ENCODE measurements at regions not wholly inside any gene's neighbourhood (a gene's known extent, or its start where the extent isn't known, plus 50 kb on each side); places are given as distances from the start of the nearest gene placed in this dataset.

- no peak overlapping the region for H3K18ac ChIP-seq (ENCODE audit: low read depth in 1 of 2, low read length in 2 of 2)
- no peaks in the 10 kb centered on the region for H3K79me1 ChIP-seq (replicated peaks; ENCODE audit: low read length, poor library complexity, severe bottlenecking)
- no peak overlapping the region for H4K91ac ChIP-seq (ENCODE audit: low read length)
- no peak for DNase-seq
- H3K9me3 ChIP-seq (ENCODE audit: control insufficient read depth, low read length) = peaks cover 33% of the 10 kb centered on the region
- H3K4ac ChIP-seq (ENCODE audit: low read depth in 1 of 2, low read length in 2 of 2) = no peak overlapping the region
- H2BK120ac ChIP-seq (ENCODE audit: low read depth, low read length) = no peak overlapping the region
- no peak overlapping the region for H2BK5ac ChIP-seq (ENCODE audit: low read depth, low read length, poor library complexity, severe bottlenecking)
- no peaks in the 10 kb centered on the region for H3K27me3 ChIP-seq (ENCODE audit: control insufficient read depth in 1 of 2, insufficient read depth in 1 of 2, low read length in 2 of 2)
- WGBS = 50% methylated on average over 1 of the region's 1 CpG
- H3K14ac ChIP-seq (ENCODE audit: low read length in 2 of 2) = no peak overlapping the region
- no peak overlapping the region for H3K23ac ChIP-seq (ENCODE audit: low read length in 2 of 2)
- H2AFZ ChIP-seq (ENCODE audit: low read depth, low read length) = no peak overlapping the region
- no peak overlapping the region for H3K4me3 ChIP-seq (ENCODE audit: insufficient read depth in 1 of 2, low read depth in 1 of 2, low read length in 2 of 2)
- H2BK12ac ChIP-seq (ENCODE audit: low read length in 2 of 2) = no peak overlapping the region
- no peak overlapping the region for H3K9ac ChIP-seq (ENCODE audit: low read length)
- H2AK5ac ChIP-seq (ENCODE audit: low read length, severe bottlenecking) = no peak overlapping the region
- H3K4me2 ChIP-seq (ENCODE audit: low read length, poor library complexity, severe bottlenecking) = no peak overlapping the region
- no peak overlapping the region for H3K27ac ChIP-seq (ENCODE audit: low read length, poor library complexity, severe bottlenecking)
- H2BK15ac ChIP-seq (ENCODE audit: low read depth, poor library complexity, severe bottlenecking) = no peak overlapping the region
- H3K4me1 ChIP-seq (ENCODE audit: control insufficient read depth, insufficient read depth, low read depth, low read length) = no peaks in the 10 kb centered on the region
- H3K36me3 ChIP-seq (ENCODE audit: control insufficient read depth in 1 of 2, insufficient read depth in 2 of 2, low read depth in 1 of 2, low read length in 2 of 2) = no peaks in the 10 kb centered on the region
- H4K8ac ChIP-seq (ENCODE audit: low read length) = no peak overlapping the region
Measured at GRCh38 chr1:166221316-166221715, 54.5 kb upstream of the FAM78B start.

DNA sequence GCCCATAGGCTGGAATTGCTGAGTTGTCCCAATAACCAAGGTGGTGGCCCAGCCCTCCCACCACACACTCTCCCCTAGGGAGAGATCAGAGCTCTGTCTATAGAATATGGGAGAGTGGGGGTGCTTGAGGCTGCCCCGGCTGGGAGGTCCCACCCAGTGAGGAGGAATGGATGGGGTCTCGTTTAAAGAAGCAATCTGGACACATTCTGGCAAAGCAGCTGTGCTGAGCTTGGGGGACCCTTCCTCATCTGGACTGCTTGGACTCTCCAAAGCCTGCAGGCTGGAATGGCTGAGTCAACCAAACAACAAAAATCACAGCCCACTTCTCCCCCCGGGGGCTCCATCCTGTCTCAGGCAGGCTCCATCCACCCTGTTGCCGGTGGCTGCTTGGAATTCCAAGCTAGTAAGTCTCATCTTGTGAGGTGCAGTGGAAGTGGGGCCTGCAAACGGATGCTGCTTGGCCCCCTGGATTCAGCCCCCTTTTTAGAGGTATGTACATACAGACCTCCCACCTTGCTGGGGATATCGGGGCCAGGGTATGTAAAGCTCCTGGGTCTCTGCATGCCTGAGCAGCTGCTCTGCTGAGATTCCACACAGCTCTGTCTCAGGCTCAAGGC is 67.1 kb upstream of the FAM78B start:
- no peak overlapping the region for H3K4me3 ChIP-seq (ENCODE audit: insufficient read depth in 1 of 2, low read depth in 1 of 2, low read length in 2 of 2)
- H3K4me1 ChIP-seq (ENCODE audit: control insufficient read depth, insufficient read depth, low read depth, low read length) = no peaks in the 10 kb centered on the region
- no peaks in the 10 kb centered on the region for H3K27me3 ChIP-seq (ENCODE audit: control insufficient read depth in 1 of 2, insufficient read depth in 1 of 2, low read length in 2 of 2)
- H2BK5ac ChIP-seq (ENCODE audit: low read depth, low read length, poor library complexity, severe bottlenecking) = no peak overlapping the region
- H2AK5ac ChIP-seq (ENCODE audit: low read length, severe bottlenecking) = no peak overlapping the region
- H3K9ac ChIP-seq (ENCODE audit: low read length) = no peak overlapping the region
- H3K36me3 ChIP-seq (ENCODE audit: control insufficient read depth in 1 of 2, insufficient read depth in 2 of 2, low read depth in 1 of 2, low read length in 2 of 2) = no peaks in the 10 kb centered on the region
- H2AFZ ChIP-seq (ENCODE audit: low read depth, low read length) = no peak overlapping the region
- no peak overlapping the region for H2BK12ac ChIP-seq (ENCODE audit: low read length in 2 of 2)
- no peak overlapping the region for H2BK120ac ChIP-seq (ENCODE audit: low read depth, low read length)
- peaks cover 7% of the 10 kb centered on the region for H3K9me3 ChIP-seq (ENCODE audit: control insufficient read depth, low read length)
- no peak overlapping the region for H2BK15ac ChIP-seq (ENCODE audit: low read depth, poor library complexity, severe bottlenecking)
- H3K27ac ChIP-seq (ENCODE audit: low read length, poor library complexity, severe bottlenecking) = no peak overlapping the region
- H3K79me1 ChIP-seq (replicated peaks; ENCODE audit: low read length, poor library complexity, severe bottlenecking) = no peaks in the 10 kb centered on the region
- DNase-seq = no peak
- whole genome bisulfite sequencing = 74% methylated on average over 6 of the region's 6 CpGs
- no peak overlapping the region for H3K4ac ChIP-seq (ENCODE audit: low read depth in 1 of 2, low read length in 2 of 2)
- no peak overlapping the region for H3K23ac ChIP-seq (ENCODE audit: low read length in 2 of 2)
- no peak overlapping the region for H4K91ac ChIP-seq (ENCODE audit: low read length)
- H3K14ac ChIP-seq (ENCODE audit: low read length in 2 of 2) = no peak overlapping the region
- H3K18ac ChIP-seq (ENCODE audit: low read depth in 1 of 2, low read length in 2 of 2) = no peak overlapping the region
- no peak overlapping the region for H4K8ac ChIP-seq (ENCODE audit: low read length)
- H3K4me2 ChIP-seq (ENCODE audit: low read length, poor library complexity, severe bottlenecking) = no peak overlapping the region

DNA sequence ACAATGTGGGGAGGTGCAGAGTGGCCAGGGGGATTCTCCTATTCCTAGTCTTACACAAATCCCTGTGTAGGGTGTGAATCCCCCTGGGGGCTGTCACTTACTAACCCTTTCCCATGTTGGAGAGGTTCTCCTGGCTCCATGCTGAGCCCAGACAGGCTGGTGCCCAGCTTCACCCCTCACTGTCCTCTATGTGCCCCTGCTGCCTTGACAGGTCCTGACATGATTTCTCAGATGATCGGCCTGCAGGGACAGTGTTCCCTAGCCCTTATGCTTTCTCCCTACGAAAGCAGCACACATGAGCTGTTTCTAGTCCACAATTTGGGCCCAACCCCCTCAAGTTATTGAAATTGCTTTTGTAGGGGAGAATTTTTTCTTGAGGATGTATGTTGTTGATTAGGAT is 68.9 kb upstream of the FAM78B start:
- H3K27me3 ChIP-seq (ENCODE audit: control insufficient read depth in 1 of 2, insufficient read depth in 1 of 2, low read length in 2 of 2) = no peaks in the 10 kb centered on the region
- H2AFZ ChIP-seq (ENCODE audit: low read depth, low read length) = no peak overlapping the region
- DNase-seq = no peak
- no peak overlapping the region for H3K27ac ChIP-seq (ENCODE audit: low read length, poor library complexity, severe bottlenecking)
- H3K4ac ChIP-seq (ENCODE audit: low read depth in 1 of 2, low read length in 2 of 2) = no peak overlapping the region
- no peak overlapping the region for H3K4me3 ChIP-seq (ENCODE audit: insufficient read depth in 1 of 2, low read depth in 1 of 2, low read length in 2 of 2)
- H3K9me3 ChIP-seq (ENCODE audit: control insufficient read depth, low read length) = peaks cover 7% of the 10 kb centered on the region
- no peak overlapping the region for H3K18ac ChIP-seq (ENCODE audit: low read depth in 1 of 2, low read length in 2 of 2)
- no peaks in the 10 kb centered on the region for H3K4me1 ChIP-seq (ENCODE audit: control insufficient read depth, insufficient read depth, low read depth, low read length)
- H3K36me3 ChIP-seq (ENCODE audit: control insufficient read depth in 1 of 2, insufficient read depth in 2 of 2, low read depth in 1 of 2, low read length in 2 of 2) = no peaks in the 10 kb centered on the region
- H2BK12ac ChIP-seq (ENCODE audit: low read length in 2 of 2) = no peak overlapping the region
- no peak overlapping the region for H3K23ac ChIP-seq (ENCODE audit: low read length in 2 of 2)
- H3K14ac ChIP-seq (ENCODE audit: low read length in 2 of 2) = no peak overlapping the region
- no peak overlapping the region for H2BK120ac ChIP-seq (ENCODE audit: low read depth, low read length)
- H2AK5ac ChIP-seq (ENCODE audit: low read length, severe bottlenecking) = no peak overlapping the region
- no peak overlapping the region for H3K9ac ChIP-seq (ENCODE audit: low read length)
- H3K79me1 ChIP-seq (replicated peaks; ENCODE audit: low read length, poor library complexity, severe bottlenecking) = no peaks in the 10 kb centered on the region
- no peak overlapping the region for H4K91ac ChIP-seq (ENCODE audit: low read length)
- no peak overlapping the region for H3K4me2 ChIP-seq (ENCODE audit: low read length, poor library complexity, severe bottlenecking)
- no peak overlapping the region for H2BK15ac ChIP-seq (ENCODE audit: low read depth, poor library complexity, severe bottlenecking)
- H2BK5ac ChIP-seq (ENCODE audit: low read depth, low read length, poor library complexity, severe bottlenecking) = no peak overlapping the region
- WGBS = no CpG with 5 or more reads among the region's 2 CpGs
- H4K8ac ChIP-seq (ENCODE audit: low read length) = no peak overlapping the region

GRCh38 chr1:166237675-166238074 is 70.9 kb upstream of the FAM78B start:
- no peak overlapping the region for H2BK120ac ChIP-seq (ENCODE audit: low read depth, low read length)
- H2BK15ac ChIP-seq (ENCODE audit: low read depth, poor library complexity, severe bottlenecking) = no peak overlapping the region
- H3K23ac ChIP-seq (ENCODE audit: low read length in 2 of 2) = no peak overlapping the region
- no peak overlapping the region for H4K8ac ChIP-seq (ENCODE audit: low read length)
- no peak overlapping the region for H3K27ac ChIP-seq (ENCODE audit: low read length, poor library complexity, severe bottlenecking)
- no peak overlapping the region for H2AK5ac ChIP-seq (ENCODE audit: low read length, severe bottlenecking)
- H2AFZ ChIP-seq (ENCODE audit: low read depth, low read length) = no peak overlapping the region
- DNase-seq = no peak
- H3K4ac ChIP-seq (ENCODE audit: low read depth in 1 of 2, low read length in 2 of 2) = no peak overlapping the region
- peaks cover 4% of the 10 kb centered on the region for H3K9me3 ChIP-seq (ENCODE audit: control insufficient read depth, low read length)
- WGBS = no CpG with 5 or more reads among the region's 1 CpG
- H4K91ac ChIP-seq (ENCODE audit: low read length) = no peak overlapping the region
- no peak overlapping the region for H3K14ac ChIP-seq (ENCODE audit: low read length in 2 of 2)
- H3K4me1 ChIP-seq (ENCODE audit: control insufficient read depth, insufficient read depth, low read depth, low read length) = no peaks in the 10 kb centered on the region
- no peak overlapping the region for H3K4me3 ChIP-seq (ENCODE audit: insufficient read depth in 1 of 2, low read depth in 1 of 2, low read length in 2 of 2)
- H3K79me1 ChIP-seq (replicated peaks; ENCODE audit: low read length, poor library complexity, severe bottlenecking) = no peaks in the 10 kb centered on the region
- H3K9ac ChIP-seq (ENCODE audit: low read length) = no peak overlapping the region
- H2BK12ac ChIP-seq (ENCODE audit: low read length in 2 of 2) = no peak overlapping the region
- H3K18ac ChIP-seq (ENCODE audit: low read depth in 1 of 2, low read length in 2 of 2) = no peak overlapping the region
- H2BK5ac ChIP-seq (ENCODE audit: low read depth, low read length, poor library complexity, severe bottlenecking) = no peak overlapping the region
- no peaks in the 10 kb centered on the region for H3K36me3 ChIP-seq (ENCODE audit: control insufficient read depth in 1 of 2, insufficient read depth in 2 of 2, low read depth in 1 of 2, low read length in 2 of 2)
- no peaks in the 10 kb centered on the region for H3K27me3 ChIP-seq (ENCODE audit: control insufficient read depth in 1 of 2, insufficient read depth in 1 of 2, low read length in 2 of 2)
- no peak overlapping the region for H3K4me2 ChIP-seq (ENCODE audit: low read length, poor library complexity, severe bottlenecking)

Data from mesenchymal stem cell (in vitro differentiated cells and primary cell).